HepG2 (cell line): ENCODE measurements at regions not wholly inside any gene's neighbourhood (a gene's known extent, or its start where the extent isn't known, plus 50 kb on each side); places are given as distances from the start of the nearest gene placed in this dataset.
A peak's percentile ranks its signal among the peaks of the same experiment; 100 is the strongest.

ENCODE experiments used
- CREB1 ChIP-seq, 2 experiments: fragments of 450-650 bp in 1 of 2; IDR thresholded peaks; 2 replicates each; pipeline ENCODE4 v1.6.1; 2016 to 2017; ENCODE audit warnings: control low read depth in 1 of 2, mild to moderate bottlenecking in 1 of 2, missing compliant biosample characterization in 1 of 2, missing genetic modification characterization in 1 of 2
- EP300 ChIP-seq, 3 experiments: sonication (generic) in 1 of 3; formaldehyde crosslinking in 1 of 3; IDR thresholded peaks; 2 replicates each; pipeline versions ENCODE4 v1.5.1 to v1.6.1; 2011 to 2020; ENCODE audit warnings: low read depth in 2 of 3, low read length in 2 of 3, borderline replicate concordance in 1 of 3, improper control_type of control experiment in 1 of 3, mild to moderate bottlenecking in 1 of 3, missing genetic modification reagents in 1 of 3, moderate library complexity in 1 of 3
- FOXC1 ChIP-seq: sonication (generic); formaldehyde crosslinking; IDR thresholded peaks from 2 replicates; pipeline ENCODE4 v1.8.0; 2022; ENCODE audit warnings: mild to moderate bottlenecking, missing genetic modification reagents, borderline replicate concordance
- IRF2 ChIP-seq: IDR thresholded peaks from 2 replicates; pipeline ENCODE4 v1.6.1; 2018; ENCODE audit warnings: missing genetic modification reagents, missing compliant biosample characterization
- KLF12 ChIP-seq: sonication (generic); formaldehyde crosslinking; IDR thresholded peaks from 2 replicates; pipeline ENCODE4 v1.4.0; 2020; ENCODE audit warnings: missing genetic modification reagents, borderline replicate concordance
- SCMH1 ChIP-seq: sonication (generic); formaldehyde crosslinking; IDR thresholded peaks from 2 replicates; pipeline ENCODE4 v1.9.0; 2021; ENCODE audit warnings: missing genetic modification reagents, mild to moderate bottlenecking, borderline replicate concordance
- SOX6 ChIP-seq, 2 experiments: fragments of 450-650 bp in 1 of 2; sonication (generic) in 1 of 2; formaldehyde crosslinking in 1 of 2; IDR thresholded peaks; 2 replicates each; pipeline versions ENCODE4 v1.4.0 to v1.6.1; 2017 to 2020; ENCODE audit warnings: antibody characterized with exemption in 1 of 2, mild to moderate bottlenecking in 1 of 2, missing genetic modification reagents in 1 of 2
- TCF7L2 ChIP-seq: IDR thresholded peaks from 2 replicates; pipeline ENCODE4 v1.6.1; 2011; ENCODE audit warnings: mild to moderate bottlenecking, low read depth, low read length, moderate library complexity
- ZNF709 ChIP-seq: sonication (generic); formaldehyde crosslinking; IDR thresholded peaks from 2 replicates; pipeline ENCODE4 v1.5.0; 2020; ENCODE audit warnings: mild to moderate bottlenecking, missing genetic modification reagents
- TF ChIP-seq, protein P1 (sequence below): sonication (generic); formaldehyde crosslinking; IDR thresholded peaks from 2 replicates; pipeline ENCODE4 v1.4.0; 2020; ENCODE audit warnings: mild to moderate bottlenecking, missing genetic modification reagents
- TF ChIP-seq, protein P2 (sequence below): sonication (generic); formaldehyde crosslinking; IDR thresholded peaks from 2 replicates; pipeline ENCODE4 v1.5.0; 2020; ENCODE audit warnings: mild to moderate bottlenecking, missing genetic modification reagents, borderline replicate concordance
- TF ChIP-seq, protein P3 (sequence below): sonication (generic); formaldehyde crosslinking; conservative IDR thresholded peaks from 2 replicates; pipeline ENCODE4 v1.4.0; 2020; ENCODE audit warnings: missing genetic modification reagents
- TF ChIP-seq, protein P4 (sequence below): sonication (generic); formaldehyde crosslinking; IDR thresholded peaks from 2 replicates; pipeline ENCODE4 v1.5.0; 2020; ENCODE audit warnings: mild to moderate bottlenecking, low read depth, missing genetic modification reagents, borderline replicate concordance

DNA sequence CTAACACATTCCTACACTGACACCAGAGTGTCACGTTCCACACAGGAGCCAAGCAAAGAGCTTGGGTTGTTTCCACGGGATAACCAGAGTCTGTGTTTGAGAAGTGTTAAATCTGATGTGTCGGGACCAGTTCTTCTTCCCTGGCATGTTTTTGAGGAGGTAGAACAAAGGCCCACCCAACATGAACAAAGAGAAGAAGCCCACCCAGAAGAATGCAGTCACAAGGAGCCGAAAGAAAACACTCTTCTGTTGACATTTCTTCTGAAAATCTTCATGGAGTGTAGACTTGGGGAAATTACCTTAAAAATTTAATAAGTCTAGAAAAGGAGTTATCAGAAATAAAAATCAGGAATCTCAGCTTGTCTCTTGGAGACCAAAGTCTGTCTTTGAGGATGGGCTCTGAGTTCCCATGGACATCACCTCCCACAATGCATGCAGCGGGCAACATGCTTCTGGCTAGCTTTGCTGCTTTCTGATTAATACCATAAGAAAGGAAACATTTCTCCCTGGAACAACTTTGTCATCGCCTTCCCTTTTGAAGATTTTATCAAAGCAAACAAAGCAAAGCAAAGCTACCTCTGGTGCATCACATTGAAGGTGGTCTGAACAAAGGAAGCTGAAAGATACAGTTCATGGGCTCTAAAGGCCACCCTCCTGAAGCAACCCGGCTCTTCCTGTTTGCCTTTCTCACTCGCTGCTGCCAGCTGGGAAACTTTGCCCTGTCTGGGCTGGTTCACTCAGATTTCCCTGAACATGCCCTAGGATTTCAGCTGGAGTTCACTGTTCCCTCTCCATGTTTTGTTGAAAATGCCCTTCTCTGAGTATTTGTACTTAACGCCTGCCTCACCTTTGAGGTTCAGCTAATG lies 448.1 kb downstream of the KIF16B start (continued):
- TF ChIP-seq, protein P1, sequence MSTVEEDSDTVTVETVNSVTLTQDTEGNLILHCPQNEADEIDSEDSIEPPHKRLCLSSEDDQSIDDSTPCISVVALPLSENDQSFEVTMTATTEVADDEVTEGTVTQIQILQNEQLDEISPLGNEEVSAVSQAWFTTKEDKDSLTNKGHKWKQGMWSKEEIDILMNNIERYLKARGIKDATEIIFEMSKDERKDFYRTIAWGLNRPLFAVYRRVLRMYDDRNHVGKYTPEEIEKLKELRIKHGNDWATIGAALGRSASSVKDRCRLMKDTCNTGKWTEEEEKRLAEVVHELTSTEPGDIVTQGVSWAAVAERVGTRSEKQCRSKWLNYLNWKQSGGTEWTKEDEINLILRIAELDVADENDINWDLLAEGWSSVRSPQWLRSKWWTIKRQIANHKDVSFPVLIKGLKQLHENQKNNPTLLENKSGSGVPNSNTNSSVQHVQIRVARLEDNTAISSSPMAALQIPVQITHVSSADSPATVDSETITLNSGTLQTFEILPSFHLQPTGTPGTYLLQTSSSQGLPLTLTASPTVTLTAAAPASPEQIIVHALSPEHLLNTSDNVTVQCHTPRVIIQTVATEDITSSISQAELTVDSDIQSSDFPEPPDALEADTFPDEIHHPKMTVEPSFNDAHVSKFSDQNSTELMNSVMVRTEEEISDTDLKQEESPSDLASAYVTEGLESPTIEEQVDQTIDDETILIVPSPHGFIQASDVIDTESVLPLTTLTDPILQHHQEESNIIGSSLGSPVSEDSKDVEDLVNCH (CRISPR knock-in tag) = no peak
- TF ChIP-seq CREB1 (IDR thresholded peaks at IDR 0.05) (no peak), CREB1 (CRISPR knock-in tag; IDR thresholded peaks at IDR 0.05) (no peak), EP300 (IDR thresholded peaks at IDR 0.05; ENCODE audit: low read depth in 2 of 2, low read length in 2 of 2) (peak in 1 of 2 experiments; percentile 73; a peak in 2 of 4 replicates), EP300 (CRISPR knock-in tag; IDR thresholded peaks at IDR 0.05; ENCODE audit: borderline replicate concordance) (peak; percentile 52; the same call in 1 of the 2 replicates), IRF2 (CRISPR knock-in tag) (peak; percentile 63; the same call in 1 of the 2 replicates), SOX6 (IDR thresholded peaks at IDR 0.05) (no peak), SOX6 (CRISPR knock-in tag; IDR thresholded peaks at IDR 0.05) (peak; percentile 79), SCMH1 (CRISPR knock-in tag) (no peak), TCF7L2 (no peak), FOXC1 (no peak), ZNF709 (CRISPR knock-in tag) (no peak), KLF12 (CRISPR knock-in tag) (no peak)
- TF ChIP-seq, protein P2, sequence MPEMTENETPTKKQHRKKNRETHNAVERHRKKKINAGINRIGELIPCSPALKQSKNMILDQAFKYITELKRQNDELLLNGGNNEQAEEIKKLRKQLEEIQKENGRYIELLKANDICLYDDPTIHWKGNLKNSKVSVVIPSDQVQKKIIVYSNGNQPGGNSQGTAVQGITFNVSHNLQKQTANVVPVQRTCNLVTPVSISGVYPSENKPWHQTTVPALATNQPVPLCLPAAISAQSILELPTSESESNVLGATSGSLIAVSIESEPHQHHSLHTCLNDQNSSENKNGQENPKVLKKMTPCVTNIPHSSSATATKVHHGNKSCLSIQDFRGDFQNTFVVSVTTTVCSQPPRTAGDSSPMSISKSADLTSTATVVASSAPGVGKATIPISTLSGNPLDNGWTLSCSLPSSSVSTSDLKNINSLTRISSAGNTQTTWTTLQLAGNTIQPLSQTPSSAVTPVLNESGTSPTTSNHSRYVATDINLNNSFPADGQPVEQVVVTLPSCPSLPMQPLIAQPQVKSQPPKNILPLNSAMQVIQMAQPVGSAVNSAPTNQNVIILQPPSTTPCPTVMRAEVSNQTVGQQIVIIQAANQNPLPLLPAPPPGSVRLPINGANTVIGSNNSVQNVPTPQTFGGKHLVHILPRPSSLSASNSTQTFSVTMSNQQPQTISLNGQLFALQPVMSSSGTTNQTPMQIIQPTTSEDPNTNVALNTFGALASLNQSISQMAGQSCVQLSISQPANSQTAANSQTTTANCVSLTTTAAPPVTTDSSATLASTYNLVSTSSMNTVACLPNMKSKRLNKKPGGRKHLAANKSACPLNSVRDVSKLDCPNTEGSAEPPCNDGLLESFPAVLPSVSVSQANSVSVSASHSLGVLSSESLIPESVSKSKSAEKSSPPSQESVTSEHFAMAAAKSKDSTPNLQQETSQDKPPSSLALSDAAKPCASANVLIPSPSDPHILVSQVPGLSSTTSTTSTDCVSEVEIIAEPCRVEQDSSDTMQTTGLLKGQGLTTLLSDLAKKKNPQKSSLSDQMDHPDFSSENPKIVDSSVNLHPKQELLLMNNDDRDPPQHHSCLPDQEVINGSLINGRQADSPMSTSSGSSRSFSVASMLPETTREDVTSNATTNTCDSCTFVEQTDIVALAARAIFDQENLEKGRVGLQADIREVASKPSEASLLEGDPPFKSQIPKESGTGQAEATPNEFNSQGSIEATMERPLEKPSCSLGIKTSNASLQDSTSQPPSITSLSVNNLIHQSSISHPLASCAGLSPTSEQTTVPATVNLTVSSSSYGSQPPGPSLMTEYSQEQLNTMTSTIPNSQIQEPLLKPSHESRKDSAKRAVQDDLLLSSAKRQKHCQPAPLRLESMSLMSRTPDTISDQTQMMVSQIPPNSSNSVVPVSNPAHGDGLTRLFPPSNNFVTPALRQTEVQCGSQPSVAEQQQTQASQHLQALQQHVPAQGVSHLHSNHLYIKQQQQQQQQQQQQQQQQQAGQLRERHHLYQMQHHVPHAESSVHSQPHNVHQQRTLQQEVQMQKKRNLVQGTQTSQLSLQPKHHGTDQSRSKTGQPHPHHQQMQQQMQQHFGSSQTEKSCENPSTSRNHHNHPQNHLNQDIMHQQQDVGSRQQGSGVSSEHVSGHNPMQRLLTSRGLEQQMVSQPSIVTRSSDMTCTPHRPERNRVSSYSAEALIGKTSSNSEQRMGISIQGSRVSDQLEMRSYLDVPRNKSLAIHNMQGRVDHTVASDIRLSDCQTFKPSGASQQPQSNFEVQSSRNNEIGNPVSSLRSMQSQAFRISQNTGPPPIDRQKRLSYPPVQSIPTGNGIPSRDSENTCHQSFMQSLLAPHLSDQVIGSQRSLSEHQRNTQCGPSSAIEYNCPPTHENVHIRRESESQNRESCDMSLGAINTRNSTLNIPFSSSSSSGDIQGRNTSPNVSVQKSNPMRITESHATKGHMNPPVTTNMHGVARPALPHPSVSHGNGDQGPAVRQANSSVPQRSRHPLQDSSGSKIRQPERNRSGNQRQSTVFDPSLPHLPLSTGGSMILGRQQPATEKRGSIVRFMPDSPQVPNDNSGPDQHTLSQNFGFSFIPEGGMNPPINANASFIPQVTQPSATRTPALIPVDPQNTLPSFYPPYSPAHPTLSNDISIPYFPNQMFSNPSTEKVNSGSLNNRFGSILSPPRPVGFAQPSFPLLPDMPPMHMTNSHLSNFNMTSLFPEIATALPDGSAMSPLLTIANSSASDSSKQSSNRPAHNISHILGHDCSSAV (CRISPR knock-in tag) = no peak
- TF ChIP-seq, protein P3, sequence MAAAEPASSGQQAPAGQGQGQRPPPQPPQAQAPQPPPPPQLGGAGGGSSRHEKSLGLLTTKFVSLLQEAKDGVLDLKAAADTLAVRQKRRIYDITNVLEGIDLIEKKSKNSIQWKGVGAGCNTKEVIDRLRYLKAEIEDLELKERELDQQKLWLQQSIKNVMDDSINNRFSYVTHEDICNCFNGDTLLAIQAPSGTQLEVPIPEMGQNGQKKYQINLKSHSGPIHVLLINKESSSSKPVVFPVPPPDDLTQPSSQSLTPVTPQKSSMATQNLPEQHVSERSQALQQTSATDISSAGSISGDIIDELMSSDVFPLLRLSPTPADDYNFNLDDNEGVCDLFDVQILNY (CRISPR knock-in tag) = no peak
- TF ChIP-seq, protein P4, sequence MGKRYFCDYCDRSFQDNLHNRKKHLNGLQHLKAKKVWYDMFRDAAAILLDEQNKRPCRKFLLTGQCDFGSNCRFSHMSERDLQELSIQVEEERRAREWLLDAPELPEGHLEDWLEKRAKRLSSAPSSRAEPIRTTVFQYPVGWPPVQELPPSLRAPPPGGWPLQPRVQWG (CRISPR knock-in tag) = no peak
